ENCODE measurements at regions not wholly inside any gene's neighbourhood (a gene's known extent, or its start where the extent isn't known, plus 50 kb on each side); places are given as distances from the start of the nearest gene placed in this dataset.

GRCh38 chr18:55858661-55859515 lies 270.9 kb upstream of the TCF4 start:
- Histone ChIP-seq H3K18ac (ENCODE audit: extremely low read depth, low read length) (no peak overlapping the region), H4K5ac (ENCODE audit: insufficient read length, low read depth, low read length) (no peak overlapping the region), H3K4me1 (replicated peaks in 1 of 4; ENCODE audit: control insufficient read depth in 3 of 4, insufficient read depth in 4 of 4, low read length in 3 of 4) (peaks cover 2 to 18% (median 7%) of the 10 kb centered on the region in 4 experiments; a peak in 5 of 7 replicates), H2AFZ (ENCODE audit: low read length) (no peak overlapping the region), H3K4me2 (ENCODE audit: insufficient read depth in 1 of 2, low read depth in 2 of 2, low read length in 2 of 2) (no peak overlapping the region), H2BK15ac (ENCODE audit: low read length) (no peak overlapping the region), H2BK12ac (ENCODE audit: low read depth, low read length) (no peak overlapping the region), H2AK5ac (ENCODE audit: low read depth, low read length) (no peak overlapping the region), H3K27me3 (replicated peaks in 1 of 4; ENCODE audit: control insufficient read depth in 3 of 4, extremely low read depth in 1 of 4, insufficient read depth in 3 of 4, low read length in 3 of 4) (no peaks in the 10 kb centered on the region), H2BK20ac (ENCODE audit: low read length) (no peak overlapping the region), H3K27ac (ENCODE audit: low read depth, low read length) (no peak overlapping the region), H3K9me3 (ENCODE audit: insufficient read depth in 2 of 2, low read depth in 1 of 2, low read length in 1 of 2) (no peaks in the 10 kb centered on the region), H3K36me3 (ENCODE audit: control insufficient read depth in 2 of 4, insufficient read depth in 4 of 4, low read length in 3 of 4) (no peaks in the 10 kb centered on the region), H2BK5ac (ENCODE audit: low read depth, low read length) (no peak overlapping the region), H4K91ac (replicated peaks; ENCODE audit: insufficient read length, low read length) (no peak overlapping the region), H3K79me2 (ENCODE audit: control insufficient read depth in 1 of 2, insufficient read depth in 2 of 2, low read length in 2 of 2) (no peaks in the 10 kb centered on the region), H3K4me3 (ENCODE audit: extremely low read depth in 1 of 4, insufficient read depth in 2 of 4, low read depth in 3 of 4, low read length in 4 of 4) (no peak overlapping the region), H3K23me2 (ENCODE audit: low read depth, low read length) (no peaks in the 10 kb centered on the region; the same call in 1 of the 2 replicates), H3K23ac (ENCODE audit: insufficient read length) (no peak overlapping the region), H3K79me1 (ENCODE audit: low read depth, low read length) (no peaks in the 10 kb centered on the region), H3K56ac (replicated peaks; ENCODE audit: insufficient read length, low read depth, low read length) (no peak overlapping the region), H2BK120ac (replicated peaks; ENCODE audit: low read depth, low read length) (no peak overlapping the region), H3K14ac (ENCODE audit: insufficient read length) (no peak overlapping the region), H3K9ac (replicated peaks in 1 of 4; ENCODE audit: extremely low read depth in 1 of 4, low read depth in 3 of 4, low read length in 3 of 4) (no peak overlapping the region), H4K20me1 (replicated peaks in 1 of 2; ENCODE audit: control insufficient read depth in 1 of 2, insufficient read depth in 2 of 2, low read length in 2 of 2) (no peaks in the 10 kb centered on the region), H3K4ac (replicated peaks; ENCODE audit: insufficient read length, low read depth, low read length) (no peak overlapping the region), H4K8ac (ENCODE audit: extremely low read depth, insufficient read depth, low read length) (no peak overlapping the region)
- FAIRE-seq = no peak
- ChIA-PET POLR2A (ENCODE audit: partially characterized antibody) (no interaction called here), CTCF (ENCODE audit: partially characterized antibody) (interaction anchor here (1.0 kb wide), 2 partner anchors 22 to 126 kb away, joined by 3 read pairs; no protein-coding TSS in a partner anchor)
- no peak for TF ChIP-seq JUN (IDR thresholded peaks at IDR 0.05; ENCODE audit: low read depth, low read length)
- TF ChIP-seq POLR2AphosphoS5 (IDR thresholded peaks at IDR 0.05; ENCODE audit: low read depth, low read length) = no peak
- TF ChIP-seq BRCA1 (IDR thresholded peaks at IDR 0.05; ENCODE audit: low read depth, low read length) = no peak
- TF ChIP-seq RAD21 (IDR thresholded peaks at IDR 0.05 in 1 of 2, conservative IDR thresholded peaks at IDR 0.05 in 1 of 2; ENCODE audit: low read depth in 2 of 2, low read length in 2 of 2) = no peak
- TF ChIP-seq CREB1 (IDR thresholded peaks at IDR 0.05) = no peak
- TF ChIP-seq GTF2F1 (IDR thresholded peaks at IDR 0.05; ENCODE audit: borderline replicate concordance, low read depth, low read length) = no peak
- TF ChIP-seq KDM1A (IDR thresholded peaks at IDR 0.05; ENCODE audit: borderline replicate concordance, low read length) = no peak
- TF ChIP-seq GABPA (IDR thresholded peaks at IDR 0.05; ENCODE audit: borderline replicate concordance, insufficient read depth, low read length) = no peak
- no peak for DNase-seq (ENCODE audit: low read depth in 1 of 2, low spot score in 2 of 2)
- WGBS, 2 experiments (ENCODE audit: extremely low coverage in 1 of 2, insufficient coverage in 1 of 2, insufficient read length in 1 of 2, insufficient replicate concordance in 2 of 2, low coverage in 1 of 2, low lambda C conversion rate in 2 of 2, missing lambda C conversion rate in 1 of 2) = 94 to 100% methylated on average over 3 to 17 of the region's 17 CpGs

All from H1 (cell line).